BJ (cell line): ENCODE measurements at regions not wholly inside any gene's neighbourhood (a gene's known extent, or its start where the extent isn't known, plus 50 kb on each side); places are given as distances from the start of the nearest gene placed in this dataset.

Source experiments
- CTCF ChIA-PET: fragments of 350-600 bp; formaldehyde crosslinking; extraction: SDS; loops from one replicate; lab custom pipeline; 2021; ENCODE audit warnings: antibody characterized with exemption, inconsistent platforms; lab: Yijun Ruan, JAX
- POLR2A ChIA-PET: fragments of 300-600 bp; sonication (Branson Sonifier 250); formaldehyde crosslinking; extraction: SDS; loops from one replicate; lab custom pipeline; 2021; ENCODE audit warnings: antibody characterized with exemption; lab: Charles Lee
- DNase-seq: peaks from one replicate; pipeline ENCODE4 v3.0.0-alpha.2; 2011; ENCODE audit warnings: low read depth
- H3K27me3 ChIP-seq: 2 replicates; pipeline ENCODE4 v1.6.0; 2011; ENCODE audit warnings: low read length; ENCODE audit not compliant: control insufficient read depth, insufficient read depth
- H3K36me3 ChIP-seq: 2 replicates; pipeline ENCODE4 v1.5.1; 2011; ENCODE audit warnings: low read length; ENCODE audit not compliant: control insufficient read depth, insufficient read depth
- H3K4me3 ChIP-seq: 2 replicates; pipeline ENCODE4 v1.5.1; 2011; ENCODE audit warnings: low read depth, mild to moderate bottlenecking, control low read depth, low read length
- CTCF ChIP-seq: IDR thresholded peaks from 2 replicates; pipeline ENCODE4 v1.5.1; 2011; ENCODE audit warnings: low read depth, mild to moderate bottlenecking, control low read depth, inconsistent platforms, low read length, moderate library complexity; ENCODE audit not compliant: insufficient read depth

GRCh38 chr18:45384137-45384961 is 230.9 kb upstream of the SLC14A2 start:
- ChIA-PET POLR2A (interaction anchor here (0.5 kb wide), 1 partner anchor 268 kb away, joined by 3 read pairs; no protein-coding TSS in a partner anchor), CTCF (interaction anchor here (0.6 to 5.3 kb wide), 38 partner anchors 9 to 1765 kb away, joined by 3 to 34 read pairs (median 4); no protein-coding TSS in a partner anchor)
- Histone ChIP-seq H3K4me3 (no peak overlapping the region), H3K27me3 (no peaks in the 10 kb centered on the region; the same call in 1 of the 2 replicates), H3K36me3 (no peaks in the 10 kb centered on the region)
- TF ChIP-seq CTCF, result peak; percentile 71
- DNase-seq, result no peak

- H3K27me3 ChIP-seq, result no peaks in the 10 kb centered on the region; the same call in 1 of the 2 replicates
- H3K36me3 ChIP-seq, result no peaks in the 10 kb centered on the region
- CTCF ChIA-PET, result interaction anchor here (0.6 to 5.3 kb wide), 33 partner anchors 9 to 1766 kb away, joined by 3 to 34 read pairs (median 4); no protein-coding TSS in a partner anchor
- POLR2A ChIA-PET, result interaction anchor here (0.5 kb wide), 1 partner anchor 269 kb away, joined by 3 read pairs; no protein-coding TSS in a partner anchor
- no peak for DNase-seq
- no peak for TF ChIP-seq CTCF
- H3K4me3 ChIP-seq, result no peak overlapping the region
Measured at GRCh38 chr18:45384962-45385315, 230.3 kb upstream of the SLC14A2 start.

- CTCF ChIA-PET, result interaction anchor here (0.6 to 5.3 kb wide), 25 partner anchors 10 to 1767 kb away, joined by 3 to 34 read pairs (median 4); no protein-coding TSS in a partner anchor
- peak; percentile 70 for TF ChIP-seq CTCF
Measured at GRCh38 chr18:45386041-45386655, 229.1 kb upstream of the SLC14A2 start.

GRCh38 chr18:45387229-45387628 is 228.0 kb upstream of the SLC14A2 start:
- POLR2A ChIA-PET, result no interaction called here
- Histone ChIP-seq H3K4me3 (no peak overlapping the region), H3K36me3 (no peaks in the 10 kb centered on the region), H3K27me3 (no peaks in the 10 kb centered on the region; the same call in 1 of the 2 replicates)
- no peak for DNase-seq
- CTCF ChIA-PET, result interaction anchor here (1.7 to 3.6 kb wide), 2 partner anchors 16 to 174 kb away, joined by 8 to 21 read pairs; no protein-coding TSS in a partner anchor
- no peak for TF ChIP-seq CTCF

More at GRCh38 chr18:45386041-45386655, 229.1 kb upstream of the SLC14A2 start:
- no peaks in the 10 kb centered on the region; the same call in 1 of the 2 replicates for H3K27me3 ChIP-seq
- no peak for DNase-seq
- H3K36me3 ChIP-seq, result no peaks in the 10 kb centered on the region
- POLR2A ChIA-PET, result no interaction called here
- H3K4me3 ChIP-seq, result no peak overlapping the region

GRCh38 chr18:45398448-45398847 is 216.8 kb upstream of the SLC14A2 start:
- H3K27me3 ChIP-seq, result no peaks in the 10 kb centered on the region
- no peaks in the 10 kb centered on the region for H3K36me3 ChIP-seq
- ChIA-PET CTCF (interaction anchor here (0.8 to 1.1 kb wide), 3 partner anchors 11 to 37 kb away, joined by 3 to 4 read pairs (median 3); no protein-coding TSS in a partner anchor), POLR2A (no interaction called here)
- TF ChIP-seq CTCF, result no peak
- DNase-seq, result no peak
- no peak overlapping the region for H3K4me3 ChIP-seq
